ENCODE measurements at regions not wholly inside any gene's neighbourhood (a gene's known extent, or its start where the extent isn't known, plus 50 kb on each side); places are given as distances from the start of the nearest gene placed in this dataset.
A peak's percentile ranks its signal among the peaks of the same experiment; 100 is the strongest.

- Histone ChIP-seq H3K4me3 (no peak overlapping the region), H3K9me3 (peaks cover 0 to 3% (median 0%) of the 10 kb centered on the region in 4 donors), H3K27me3 (no peaks in the 10 kb centered on the region), H3K27ac (no peak overlapping the region), H3K36me3 (no peaks in the 10 kb centered on the region), H3K4me1 (no peaks in the 10 kb centered on the region)
- no peak for TF ChIP-seq POLR2A (IDR thresholded peaks at IDR 0.05)
- WGBS, 2 donors, result 77 to 89% methylated on average over 5 of the region's 5 CpGs
- no peak for DNase-seq
- intact Hi-C loops (cut with DNase I), result no loop called here
Observed at GRCh38 chr7:68689087-68689433, 909.2 kb upstream of the AUTS2 start.

GRCh38 chr7:68691261-68692216 lies 906.7 kb upstream of the AUTS2 start:
- no peak for DNase-seq

GRCh38 chr7:68692511-68692910 lies 905.8 kb upstream of the AUTS2 start:
- intact Hi-C loops (cut with DNase I), result no loop called here
- Histone ChIP-seq H3K4me1 (peaks cover 0 to under 1% (median 0%) of the 10 kb centered on the region in 4 donors), H3K27me3 (no peaks in the 10 kb centered on the region), H3K4me3 (no peak overlapping the region), H3K9me3 (peaks cover 0 to 3% (median 0%) of the 10 kb centered on the region in 4 donors), H3K36me3 (no peaks in the 10 kb centered on the region), H3K27ac (no peak overlapping the region)
- no peak for TF ChIP-seq POLR2AphosphoS5 (IDR thresholded peaks at IDR 0.05)
- TF ChIP-seq CTCF (IDR thresholded peaks at IDR 0.05), result no peak
- no peak for TF ChIP-seq POLR2A (IDR thresholded peaks at IDR 0.05)
- no peak for TF ChIP-seq EP300 (IDR thresholded peaks at IDR 0.05)
- DNase-seq, result no peak
- WGBS, 2 donors, result 71 to 83% methylated on average over 4 of the region's 4 CpGs

More at GRCh38 chr7:68691261-68692216, 906.7 kb upstream of the AUTS2 start:
- no peaks in the 10 kb centered on the region for H3K27me3 ChIP-seq
- no peak for TF ChIP-seq CTCF (IDR thresholded peaks at IDR 0.05)
- no peak for TF ChIP-seq POLR2A (IDR thresholded peaks at IDR 0.05)
- TF ChIP-seq POLR2AphosphoS5 (IDR thresholded peaks at IDR 0.05), result no peak
- TF ChIP-seq EP300 (IDR thresholded peaks at IDR 0.05), result no peak
- no peaks in the 10 kb centered on the region for H3K36me3 ChIP-seq
- WGBS, 2 donors, result 82% methylated on average over 12 of the region's 12 CpGs
- peak overlapping the region in 1 of 4 donors; percentile 32 for H3K27ac ChIP-seq
- intact Hi-C loops (cut with DNase I), result no loop called here
- H3K4me3 ChIP-seq, result no peak overlapping the region
- H3K9me3 ChIP-seq, result peaks cover 0 to 3% (median 0%) of the 10 kb centered on the region in 4 donors
- no peaks in the 10 kb centered on the region for H3K4me1 ChIP-seq

- H3K27ac ChIP-seq, result no peak overlapping the region
- no peak for DNase-seq
- H3K36me3 ChIP-seq, result no peaks in the 10 kb centered on the region
- intact Hi-C loops (cut with DNase I), result no loop called here
- H3K27me3 ChIP-seq, result no peaks in the 10 kb centered on the region
- 42 to 54% methylated on average over 1 of the region's 1 CpG for WGBS, 2 donors
- peaks cover 0 to 3% (median 0%) of the 10 kb centered on the region in 4 donors for H3K9me3 ChIP-seq
- no peak overlapping the region for H3K4me3 ChIP-seq
- TF ChIP-seq CTCF (IDR thresholded peaks at IDR 0.05) (no peak), EP300 (IDR thresholded peaks at IDR 0.05) (no peak), POLR2AphosphoS5 (IDR thresholded peaks at IDR 0.05) (no peak), POLR2A (IDR thresholded peaks at IDR 0.05) (no peak)
- H3K4me1 ChIP-seq, result peaks cover 0 to 5% (median 0%) of the 10 kb centered on the region in 4 donors
Observed at GRCh38 chr7:68694656-68695055, 903.6 kb upstream of the AUTS2 start.

- no peaks in the 10 kb centered on the region for H3K36me3 ChIP-seq
- peaks cover 0 to 5% (median 0%) of the 10 kb centered on the region in 4 donors for H3K4me1 ChIP-seq
- intact Hi-C loops (cut with DNase I), result no loop called here
- TF ChIP-seq POLR2A (IDR thresholded peaks at IDR 0.05), result no peak
- no peak for TF ChIP-seq CTCF (IDR thresholded peaks at IDR 0.05)
- TF ChIP-seq EP300 (IDR thresholded peaks at IDR 0.05), result no peak
- TF ChIP-seq POLR2AphosphoS5 (IDR thresholded peaks at IDR 0.05), result no peak
- no peaks in the 10 kb centered on the region for H3K27me3 ChIP-seq
- WGBS, 2 donors, result 63 to 77% methylated on average over 7 of the region's 7 CpGs
- no peak overlapping the region for H3K27ac ChIP-seq
- peaks cover 0 to 3% (median 0%) of the 10 kb centered on the region in 4 donors for H3K9me3 ChIP-seq
- DNase-seq, result no peak
- H3K4me3 ChIP-seq, result no peak overlapping the region
Observed at GRCh38 chr7:68697796-68698280, 900.4 kb upstream of the AUTS2 start.
